GM23338 (cell line): ENCODE measurements at regions not wholly inside any gene's neighbourhood (a gene's known extent, or its start where the extent isn't known, plus 50 kb on each side); places are given as distances from the start of the nearest gene placed in this dataset.

ENCODE experiments used
- ATAC-seq: fragments of 200-7000 bp; cut with Tn5 transposase; 3 replicates; pipeline ENCODE4 v1.9.1; 2020
- DNase-seq: peaks from one replicate; pipeline ENCODE4 v3.0.0-alpha.2; 2015; ENCODE audit warnings: low spot score
- H2AFZ ChIP-seq: fragments of 200-600 bp; sonication (generic); 2 replicates; pipeline ENCODE4 v1.8.0; 2016; ENCODE audit warnings: antibody characterized with exemption, mild to moderate bottlenecking, moderate library complexity
- H3F3A ChIP-seq: fragments of 200-600 bp; sonication (generic); replicated peaks from 2 replicates; pipeline ENCODE4 v1.8.0; 2017; ENCODE audit warnings: antibody characterized with exemption, mixed run types, low read depth
- H3K27ac ChIP-seq: fragments of 200-600 bp; sonication (generic); 2 replicates; pipeline ENCODE4 v1.6.1; 2016; ENCODE audit warnings: low read depth
- H3K27me3 ChIP-seq: fragments of 200-600 bp; sonication (generic); 2 replicates; pipeline ENCODE4 v1.8.0; 2016; ENCODE audit warnings: mild to moderate bottlenecking, mixed run types, moderate library complexity; ENCODE audit not compliant: insufficient read depth
- H3K36me3 ChIP-seq: fragments of 200-600 bp; sonication (generic); 2 replicates; pipeline ENCODE4 v1.8.0; 2016; ENCODE audit warnings: mild to moderate bottlenecking; ENCODE audit not compliant: insufficient read depth
- H3K4me1 ChIP-seq: fragments of 200-600 bp; sonication (generic); 2 replicates; pipeline ENCODE4 v1.8.0; 2016; ENCODE audit warnings: mild to moderate bottlenecking, moderate library complexity; ENCODE audit not compliant: insufficient read depth
- H3K4me2 ChIP-seq: fragments of 200-600 bp; sonication (generic); 2 replicates; pipeline ENCODE4 v1.7.1; 2017; ENCODE audit warnings: mixed run types
- H3K4me3 ChIP-seq: fragments of 200-600 bp; sonication (generic); 2 replicates; pipeline ENCODE4 v1.6.1; 2016; ENCODE audit warnings: mixed run types
- H3K79me2 ChIP-seq: fragments of 200-600 bp; sonication (generic); replicated peaks from 2 replicates; pipeline ENCODE4 v1.8.0; 2017; ENCODE audit warnings: mild to moderate bottlenecking; ENCODE audit not compliant: insufficient read depth
- H3K9me2 ChIP-seq: fragments of 200-600 bp; sonication (generic); 2 replicates; pipeline ENCODE4 v1.8.0; 2017; ENCODE audit not compliant: insufficient read depth
- H4K20me1 ChIP-seq: fragments of 200-600 bp; sonication (generic); replicated peaks from 2 replicates; pipeline ENCODE4 v1.8.0; 2017; ENCODE audit warnings: mild to moderate bottlenecking; ENCODE audit not compliant: insufficient read depth
- H3K27ac Mint-ChIP-seq: 2 replicates; pipeline ENCODE4 v1.8.0; 2020; ENCODE audit warnings: inconsistent platforms, mild to moderate bottlenecking, moderate library complexity, mixed read lengths
- H3K27me3 Mint-ChIP-seq: 3 replicates; pipeline ENCODE4 v1.8.0; 2022; ENCODE audit warnings: low read depth, mild to moderate bottlenecking, moderate library complexity, mixed read lengths, inconsistent platforms; ENCODE audit not compliant: insufficient read depth, poor library complexity
- H3K36me3 Mint-ChIP-seq: 3 replicates; pipeline ENCODE4 v1.8.0; 2021; ENCODE audit warnings: low read depth, mild to moderate bottlenecking, inconsistent platforms, moderate library complexity, mixed read lengths
- H3K4me1 Mint-ChIP-seq: 3 replicates; pipeline ENCODE4 v1.8.0; 2020; ENCODE audit warnings: mild to moderate bottlenecking, inconsistent platforms, mixed read lengths
- H3K4me3 Mint-ChIP-seq: 3 replicates; pipeline ENCODE4 v1.8.0; 2021; ENCODE audit warnings: moderate library complexity, mild to moderate bottlenecking, inconsistent platforms, mixed read lengths
- H3K9me3 Mint-ChIP-seq: 3 replicates; pipeline ENCODE4 v1.8.0; 2020; ENCODE audit warnings: moderate library complexity, mild to moderate bottlenecking, inconsistent platforms, mixed read lengths
- CREB1 ChIP-seq: fragments of 250-450 bp; sonication (Bioruptor Pico); IDR thresholded peaks from 2 replicates; pipeline ENCODE4 v1.5.0; 2020; ENCODE audit warnings: low read depth, mild to moderate bottlenecking, moderate library complexity
- EZH2 ChIP-seq: fragments of 200-600 bp; sonication (generic); IDR thresholded peaks from one replicate; pipeline ENCODE4 v1.8.0; 2017; ENCODE audit warnings: antibody characterized with exemption, mild to moderate bottlenecking, low read depth; ENCODE audit not compliant: unreplicated experiment
- EZH2phosphoT487 ChIP-seq: fragments of 200-600 bp; sonication (generic); IDR thresholded peaks from one replicate; pipeline ENCODE4 v1.8.1; 2018; ENCODE audit warnings: antibody characterized with exemption; ENCODE audit not compliant: unreplicated experiment
- JUNB ChIP-seq: IDR thresholded peaks from one replicate; pipeline ENCODE4 v1.6.1; 2016; ENCODE audit warnings: antibody characterized with exemption; ENCODE audit not compliant: unreplicated experiment
- NANOG ChIP-seq: IDR thresholded peaks from 2 replicates; pipeline ENCODE4 v1.6.1; 2016; ENCODE audit warnings: antibody characterized with exemption, borderline replicate concordance
- POLR2AphosphoS5 ChIP-seq: IDR thresholded peaks from 2 replicates; pipeline ENCODE4 v1.6.1; 2016; ENCODE audit warnings: antibody characterized with exemption, low read depth
- STAT1 ChIP-seq: IDR thresholded peaks from one replicate; pipeline ENCODE4 v1.6.1; 2016; ENCODE audit warnings: antibody characterized with exemption; ENCODE audit not compliant: unreplicated experiment
- ZNF114 ChIP-seq: fragments of 250-450 bp; sonication (Bioruptor Pico); IDR thresholded peaks from 2 replicates; pipeline ENCODE4 v1.5.0; 2020; ENCODE audit warnings: mild to moderate bottlenecking, moderate library complexity
- ZNF331 ChIP-seq: fragments of 250-450 bp; sonication (Bioruptor Pico); IDR thresholded peaks from 2 replicates; pipeline ENCODE4 v1.5.0; 2020; ENCODE audit warnings: low read depth, mild to moderate bottlenecking, moderate library complexity
- TF ChIP-seq, protein P1 (sequence below): IDR thresholded peaks from 2 replicates; pipeline ENCODE4 v1.6.1; 2016; ENCODE audit warnings: antibody characterized with exemption
- TF ChIP-seq, protein P2 (sequence below), 2 experiments: fragments of 200-600 bp in 1 of 2; sonication (generic) in 1 of 2; conservative IDR thresholded peaks; 2 replicates each; pipeline versions ENCODE4 v1.5.1 to v1.6.1; 2016 to 2017; ENCODE audit warnings: antibody characterized with exemption in 2 of 2, low read depth in 2 of 2, mild to moderate bottlenecking in 2 of 2, moderate library complexity in 1 of 2
- TF ChIP-seq, protein P3 (sequence below): IDR thresholded peaks from one replicate; pipeline ENCODE4 v1.6.1; 2018; ENCODE audit warnings: antibody characterized with exemption; ENCODE audit not compliant: unreplicated experiment
- TF ChIP-seq, protein P4 (sequence below): fragments of 250-450 bp; sonication (Bioruptor Pico); IDR thresholded peaks from 2 replicates; pipeline ENCODE4 v1.5.0; 2020; ENCODE audit warnings: mild to moderate bottlenecking, moderate library complexity

DNA sequence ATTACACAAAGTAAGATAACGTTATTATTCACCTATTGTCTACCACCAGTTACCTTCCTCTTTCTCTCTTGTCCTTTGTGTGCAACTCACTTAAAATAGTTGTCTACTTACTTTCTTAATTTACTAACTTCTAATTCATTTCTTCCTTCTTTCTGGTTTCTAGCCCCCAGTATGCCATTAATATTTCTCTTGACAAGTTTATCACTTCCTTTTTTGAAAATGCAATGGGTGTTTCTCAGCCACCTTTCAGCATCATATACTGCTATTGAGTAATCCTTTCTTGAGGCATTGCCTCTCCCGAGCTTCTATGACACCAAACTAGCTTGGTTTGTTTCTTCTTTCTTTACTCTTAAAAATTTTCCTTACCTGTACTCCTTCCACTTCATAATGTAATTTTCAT lies 633.6 kb downstream of the TMTC2 start:
- no peak for ATAC-seq
- H3K36me3 Mint-ChIP-seq: no peaks in the 10 kb centered on the region
- H3K27me3 Mint-ChIP-seq: peaks cover 1% of the 10 kb centered on the region
- H2AFZ ChIP-seq: no peak overlapping the region
- H3K9me3 Mint-ChIP-seq: no peaks in the 10 kb centered on the region
- H3K27ac Mint-ChIP-seq: no peak overlapping the region
- H3K4me3 ChIP-seq: no peak overlapping the region
- no peak overlapping the region for H3K4me2 ChIP-seq
- H3F3A ChIP-seq: no peaks in the 10 kb centered on the region
- H3K79me2 ChIP-seq: no peaks in the 10 kb centered on the region
- no peaks in the 10 kb centered on the region for H3K4me1 Mint-ChIP-seq
- no peaks in the 10 kb centered on the region for H3K4me1 ChIP-seq
- no peak overlapping the region for H3K4me3 Mint-ChIP-seq
- DNase-seq: no peak
- TF ChIP-seq ZNF114 (CRISPR knock-in tag): no peak
- TF ChIP-seq NANOG: no peak
- TF ChIP-seq, protein P1, sequence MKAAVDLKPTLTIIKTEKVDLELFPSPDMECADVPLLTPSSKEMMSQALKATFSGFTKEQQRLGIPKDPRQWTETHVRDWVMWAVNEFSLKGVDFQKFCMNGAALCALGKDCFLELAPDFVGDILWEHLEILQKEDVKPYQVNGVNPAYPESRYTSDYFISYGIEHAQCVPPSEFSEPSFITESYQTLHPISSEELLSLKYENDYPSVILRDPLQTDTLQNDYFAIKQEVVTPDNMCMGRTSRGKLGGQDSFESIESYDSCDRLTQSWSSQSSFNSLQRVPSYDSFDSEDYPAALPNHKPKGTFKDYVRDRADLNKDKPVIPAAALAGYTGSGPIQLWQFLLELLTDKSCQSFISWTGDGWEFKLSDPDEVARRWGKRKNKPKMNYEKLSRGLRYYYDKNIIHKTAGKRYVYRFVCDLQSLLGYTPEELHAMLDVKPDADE: no peak
- TF ChIP-seq JUNB: no peak
- TF ChIP-seq, protein P2, sequence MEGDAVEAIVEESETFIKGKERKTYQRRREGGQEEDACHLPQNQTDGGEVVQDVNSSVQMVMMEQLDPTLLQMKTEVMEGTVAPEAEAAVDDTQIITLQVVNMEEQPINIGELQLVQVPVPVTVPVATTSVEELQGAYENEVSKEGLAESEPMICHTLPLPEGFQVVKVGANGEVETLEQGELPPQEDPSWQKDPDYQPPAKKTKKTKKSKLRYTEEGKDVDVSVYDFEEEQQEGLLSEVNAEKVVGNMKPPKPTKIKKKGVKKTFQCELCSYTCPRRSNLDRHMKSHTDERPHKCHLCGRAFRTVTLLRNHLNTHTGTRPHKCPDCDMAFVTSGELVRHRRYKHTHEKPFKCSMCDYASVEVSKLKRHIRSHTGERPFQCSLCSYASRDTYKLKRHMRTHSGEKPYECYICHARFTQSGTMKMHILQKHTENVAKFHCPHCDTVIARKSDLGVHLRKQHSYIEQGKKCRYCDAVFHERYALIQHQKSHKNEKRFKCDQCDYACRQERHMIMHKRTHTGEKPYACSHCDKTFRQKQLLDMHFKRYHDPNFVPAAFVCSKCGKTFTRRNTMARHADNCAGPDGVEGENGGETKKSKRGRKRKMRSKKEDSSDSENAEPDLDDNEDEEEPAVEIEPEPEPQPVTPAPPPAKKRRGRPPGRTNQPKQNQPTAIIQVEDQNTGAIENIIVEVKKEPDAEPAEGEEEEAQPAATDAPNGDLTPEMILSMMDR (conservative IDR thresholded peaks at IDR 0.05; ENCODE audit: low read depth in 2 of 2): no peak
- TF ChIP-seq, protein P3, sequence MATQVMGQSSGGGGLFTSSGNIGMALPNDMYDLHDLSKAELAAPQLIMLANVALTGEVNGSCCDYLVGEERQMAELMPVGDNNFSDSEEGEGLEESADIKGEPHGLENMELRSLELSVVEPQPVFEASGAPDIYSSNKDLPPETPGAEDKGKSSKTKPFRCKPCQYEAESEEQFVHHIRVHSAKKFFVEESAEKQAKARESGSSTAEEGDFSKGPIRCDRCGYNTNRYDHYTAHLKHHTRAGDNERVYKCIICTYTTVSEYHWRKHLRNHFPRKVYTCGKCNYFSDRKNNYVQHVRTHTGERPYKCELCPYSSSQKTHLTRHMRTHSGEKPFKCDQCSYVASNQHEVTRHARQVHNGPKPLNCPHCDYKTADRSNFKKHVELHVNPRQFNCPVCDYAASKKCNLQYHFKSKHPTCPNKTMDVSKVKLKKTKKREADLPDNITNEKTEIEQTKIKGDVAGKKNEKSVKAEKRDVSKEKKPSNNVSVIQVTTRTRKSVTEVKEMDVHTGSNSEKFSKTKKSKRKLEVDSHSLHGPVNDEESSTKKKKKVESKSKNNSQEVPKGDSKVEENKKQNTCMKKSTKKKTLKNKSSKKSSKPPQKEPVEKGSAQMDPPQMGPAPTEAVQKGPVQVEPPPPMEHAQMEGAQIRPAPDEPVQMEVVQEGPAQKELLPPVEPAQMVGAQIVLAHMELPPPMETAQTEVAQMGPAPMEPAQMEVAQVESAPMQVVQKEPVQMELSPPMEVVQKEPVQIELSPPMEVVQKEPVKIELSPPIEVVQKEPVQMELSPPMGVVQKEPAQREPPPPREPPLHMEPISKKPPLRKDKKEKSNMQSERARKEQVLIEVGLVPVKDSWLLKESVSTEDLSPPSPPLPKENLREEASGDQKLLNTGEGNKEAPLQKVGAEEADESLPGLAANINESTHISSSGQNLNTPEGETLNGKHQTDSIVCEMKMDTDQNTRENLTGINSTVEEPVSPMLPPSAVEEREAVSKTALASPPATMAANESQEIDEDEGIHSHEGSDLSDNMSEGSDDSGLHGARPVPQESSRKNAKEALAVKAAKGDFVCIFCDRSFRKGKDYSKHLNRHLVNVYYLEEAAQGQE: no peak
- TF ChIP-seq EZH2phosphoT487: no peak
- no peak for TF ChIP-seq ZNF331 (CRISPR knock-in tag)
- no peak for TF ChIP-seq POLR2AphosphoS5
- TF ChIP-seq EZH2: no peak
- TF ChIP-seq, protein P4, sequence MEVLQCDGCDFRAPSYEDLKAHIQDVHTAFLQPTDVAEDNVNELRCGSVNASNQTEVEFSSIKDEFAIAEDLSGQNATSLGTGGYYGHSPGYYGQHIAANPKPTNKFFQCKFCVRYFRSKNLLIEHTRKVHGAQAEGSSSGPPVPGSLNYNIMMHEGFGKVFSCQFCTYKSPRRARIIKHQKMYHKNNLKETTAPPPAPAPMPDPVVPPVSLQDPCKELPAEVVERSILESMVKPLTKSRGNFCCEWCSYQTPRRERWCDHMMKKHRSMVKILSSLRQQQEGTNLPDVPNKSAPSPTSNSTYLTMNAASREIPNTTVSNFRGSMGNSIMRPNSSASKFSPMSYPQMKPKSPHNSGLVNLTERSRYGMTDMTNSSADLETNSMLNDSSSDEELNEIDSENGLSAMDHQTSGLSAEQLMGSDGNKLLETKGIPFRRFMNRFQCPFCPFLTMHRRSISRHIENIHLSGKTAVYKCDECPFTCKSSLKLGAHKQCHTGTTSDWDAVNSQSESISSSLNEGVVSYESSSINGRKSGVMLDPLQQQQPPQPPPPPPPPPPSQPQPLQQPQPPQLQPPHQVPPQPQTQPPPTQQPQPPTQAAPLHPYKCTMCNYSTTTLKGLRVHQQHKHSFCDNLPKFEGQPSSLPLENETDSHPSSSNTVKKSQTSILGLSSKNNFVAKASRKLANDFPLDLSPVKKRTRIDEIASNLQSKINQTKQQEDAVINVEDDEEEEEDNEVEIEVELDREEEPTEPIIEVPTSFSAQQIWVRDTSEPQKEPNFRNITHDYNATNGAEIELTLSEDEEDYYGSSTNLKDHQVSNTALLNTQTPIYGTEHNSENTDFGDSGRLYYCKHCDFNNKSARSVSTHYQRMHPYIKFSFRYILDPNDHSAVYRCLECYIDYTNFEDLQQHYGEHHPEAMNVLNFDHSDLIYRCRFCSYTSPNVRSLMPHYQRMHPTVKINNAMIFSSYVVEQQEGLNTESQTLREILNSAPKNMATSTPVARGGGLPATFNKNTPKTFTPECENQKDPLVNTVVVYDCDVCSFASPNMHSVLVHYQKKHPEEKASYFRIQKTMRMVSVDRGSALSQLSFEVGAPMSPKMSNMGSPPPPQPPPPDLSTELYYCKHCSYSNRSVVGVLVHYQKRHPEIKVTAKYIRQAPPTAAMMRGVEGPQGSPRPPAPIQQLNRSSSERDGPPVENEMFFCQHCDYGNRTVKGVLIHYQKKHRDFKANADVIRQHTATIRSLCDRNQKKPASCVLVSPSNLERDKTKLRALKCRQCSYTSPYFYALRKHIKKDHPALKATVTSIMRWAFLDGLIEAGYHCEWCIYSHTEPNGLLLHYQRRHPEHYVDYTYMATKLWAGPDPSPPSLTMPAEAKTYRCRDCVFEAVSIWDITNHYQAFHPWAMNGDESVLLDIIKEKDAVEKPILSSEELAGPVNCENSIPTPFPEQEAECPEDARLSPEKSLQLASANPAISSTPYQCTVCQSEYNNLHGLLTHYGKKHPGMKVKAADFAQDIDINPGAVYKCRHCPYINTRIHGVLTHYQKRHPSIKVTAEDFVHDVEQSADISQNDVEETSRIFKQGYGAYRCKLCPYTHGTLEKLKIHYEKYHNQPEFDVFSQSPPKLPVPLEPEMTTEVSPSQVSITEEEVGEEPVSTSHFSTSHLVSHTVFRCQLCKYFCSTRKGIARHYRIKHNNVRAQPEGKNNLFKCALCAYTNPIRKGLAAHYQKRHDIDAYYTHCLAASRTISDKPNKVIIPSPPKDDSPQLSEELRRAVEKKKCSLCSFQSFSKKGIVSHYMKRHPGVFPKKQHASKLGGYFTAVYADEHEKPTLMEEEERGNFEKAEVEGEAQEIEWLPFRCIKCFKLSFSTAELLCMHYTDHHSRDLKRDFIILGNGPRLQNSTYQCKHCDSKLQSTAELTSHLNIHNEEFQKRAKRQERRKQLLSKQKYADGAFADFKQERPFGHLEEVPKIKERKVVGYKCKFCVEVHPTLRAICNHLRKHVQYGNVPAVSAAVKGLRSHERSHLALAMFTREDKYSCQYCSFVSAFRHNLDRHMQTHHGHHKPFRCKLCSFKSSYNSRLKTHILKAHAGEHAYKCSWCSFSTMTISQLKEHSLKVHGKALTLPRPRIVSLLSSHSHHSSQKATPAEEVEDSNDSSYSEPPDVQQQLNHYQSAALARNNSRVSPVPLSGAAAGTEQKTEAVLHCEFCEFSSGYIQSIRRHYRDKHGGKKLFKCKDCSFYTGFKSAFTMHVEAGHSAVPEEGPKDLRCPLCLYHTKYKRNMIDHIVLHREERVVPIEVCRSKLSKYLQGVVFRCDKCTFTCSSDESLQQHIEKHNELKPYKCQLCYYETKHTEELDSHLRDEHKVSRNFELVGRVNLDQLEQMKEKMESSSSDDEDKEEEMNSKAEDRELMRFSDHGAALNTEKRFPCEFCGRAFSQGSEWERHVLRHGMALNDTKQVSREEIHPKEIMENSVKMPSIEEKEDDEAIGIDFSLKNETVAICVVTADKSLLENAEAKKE (CRISPR knock-in tag): no peak
- TF ChIP-seq STAT1: no peak
- no peak for TF ChIP-seq CREB1 (CRISPR knock-in tag)
- H3K27me3 ChIP-seq: no peaks in the 10 kb centered on the region
- H3K9me2 ChIP-seq: no peaks in the 10 kb centered on the region
- H3K36me3 ChIP-seq: no peaks in the 10 kb centered on the region
- H4K20me1 ChIP-seq: no peaks in the 10 kb centered on the region
- H3K27ac ChIP-seq: no peak overlapping the region
